ENCODE measurements at regions not wholly inside any gene's neighbourhood (a gene's known extent, or its start where the extent isn't known, plus 50 kb on each side); places are given as distances from the start of the nearest gene placed in this dataset.

- Mint-ChIP-seq H3K27ac (ENCODE audit: unreplicated experiment) (no peak overlapping the region), H3K9me3 (ENCODE audit: low read depth, unreplicated experiment) (no peaks in the 10 kb centered on the region), H3K27me3 (ENCODE audit: unreplicated experiment) (peaks cover 71% of the 10 kb centered on the region), H3K4me1 (ENCODE audit: low read depth, unreplicated experiment) (no peaks in the 10 kb centered on the region), H3K36me3 (ENCODE audit: insufficient read depth, unreplicated experiment) (no peaks in the 10 kb centered on the region), H3K4me3 (ENCODE audit: low read depth, unreplicated experiment) (no peak overlapping the region)
- CTCF ChIA-PET, result interaction anchor here (0.7 kb wide), 1 partner anchor 444 kb away, joined by 3 read pairs; no protein-coding TSS in a partner anchor
- TF ChIP-seq CTCF (IDR thresholded peaks at IDR 0.05; ENCODE audit: unreplicated experiment), result no peak
- no peak for DNase-seq
- no TSS peak for BruUV-seq (replicated peaks)
- intact Hi-C loops (cut with micrococcal nuclease; ENCODE audit: unreplicated experiment), result no loop called here
Observed at GRCh38 chr15:69906256-69907185, 191.2 kb downstream of the TLE3 start.

DNA sequence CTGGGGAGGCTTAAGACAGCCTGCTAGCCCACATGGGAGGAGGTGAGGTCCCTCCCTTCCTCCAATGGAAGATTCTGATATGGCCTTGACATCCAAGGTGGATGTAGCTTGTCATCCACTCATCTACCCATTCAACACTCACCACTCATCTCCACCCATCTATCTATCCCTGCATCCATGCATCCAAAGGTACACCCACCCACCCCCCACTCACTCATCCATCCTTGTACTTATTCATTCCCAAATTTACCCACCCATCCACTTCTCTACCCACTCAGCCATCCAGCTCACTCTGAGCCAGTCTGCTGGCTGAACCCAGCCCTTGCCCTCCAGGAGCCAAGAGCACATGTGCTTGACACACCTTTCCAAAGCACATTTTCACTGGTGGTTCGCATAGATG, 189.7 kb downstream of the TLE3 start:
- TF ChIP-seq CTCF (IDR thresholded peaks at IDR 0.05; ENCODE audit: unreplicated experiment), result no peak
- DNase-seq, result no peak
- H3K27me3 Mint-ChIP-seq (ENCODE audit: unreplicated experiment), result peaks cover 80% of the 10 kb centered on the region
- H3K4me1 Mint-ChIP-seq (ENCODE audit: low read depth, unreplicated experiment), result no peaks in the 10 kb centered on the region
- intact Hi-C loops (cut with micrococcal nuclease; ENCODE audit: unreplicated experiment), result no loop called here
- no peak overlapping the region for H3K4me3 Mint-ChIP-seq (ENCODE audit: low read depth, unreplicated experiment)
- no peaks in the 10 kb centered on the region for H3K9me3 Mint-ChIP-seq (ENCODE audit: low read depth, unreplicated experiment)
- no TSS peak for BruUV-seq (replicated peaks)
- no peaks in the 10 kb centered on the region for H3K36me3 Mint-ChIP-seq (ENCODE audit: insufficient read depth, unreplicated experiment)
- CTCF ChIA-PET, result no interaction called here
- no peak overlapping the region for H3K27ac Mint-ChIP-seq (ENCODE audit: unreplicated experiment)

- CTCF ChIA-PET, result no interaction called here
- intact Hi-C loops (cut with micrococcal nuclease; ENCODE audit: unreplicated experiment), result no loop called here
- no peak for TF ChIP-seq CTCF (IDR thresholded peaks at IDR 0.05; ENCODE audit: unreplicated experiment)
- Mint-ChIP-seq H3K9me3 (ENCODE audit: low read depth, unreplicated experiment) (no peaks in the 10 kb centered on the region), H3K27ac (ENCODE audit: unreplicated experiment) (no peak overlapping the region), H3K4me3 (ENCODE audit: low read depth, unreplicated experiment) (no peak overlapping the region), H3K36me3 (ENCODE audit: insufficient read depth, unreplicated experiment) (no peaks in the 10 kb centered on the region), H3K27me3 (ENCODE audit: unreplicated experiment) (peaks cover 80% of the 10 kb centered on the region), H3K4me1 (ENCODE audit: low read depth, unreplicated experiment) (no peaks in the 10 kb centered on the region)
- no TSS peak for BruUV-seq (replicated peaks)
- DNase-seq, result no peak
Observed at GRCh38 chr15:69908590-69909420, 188.9 kb downstream of the TLE3 start.

DNA sequence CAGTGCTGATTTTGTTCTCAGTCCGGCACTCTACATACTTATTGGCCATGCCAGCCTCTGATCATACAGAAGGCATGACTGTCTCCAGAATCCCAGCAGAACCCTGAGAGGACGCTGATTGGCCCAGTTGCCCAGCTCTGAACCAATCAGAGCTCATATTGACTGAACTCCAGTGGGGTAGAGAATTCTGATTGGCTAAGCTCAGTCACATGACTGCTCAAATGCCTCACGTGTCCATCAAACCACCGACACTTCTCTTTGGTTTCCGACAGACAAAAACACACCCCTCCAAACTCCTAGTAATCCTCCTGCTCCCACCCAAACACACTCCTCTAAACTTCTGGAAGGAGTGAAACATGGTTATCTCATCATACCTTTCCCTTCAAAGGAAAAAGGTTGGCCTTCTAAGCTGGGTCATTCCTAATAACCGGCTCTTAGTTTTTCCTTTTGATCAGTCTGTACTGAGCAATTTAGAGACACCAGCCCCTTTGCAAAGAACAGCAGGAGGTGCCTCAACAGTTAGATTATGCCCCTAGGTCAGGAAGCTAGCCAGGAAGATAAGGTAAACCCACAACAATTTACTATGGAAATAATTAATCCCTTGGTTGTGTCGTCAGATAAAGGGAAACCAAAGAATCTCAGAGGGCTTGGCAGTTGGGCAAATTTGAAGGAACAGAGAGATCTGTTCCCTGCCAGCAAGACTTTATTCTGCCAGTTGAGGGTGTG, 187.8 kb downstream of the TLE3 start:
- DNase-seq, result no peak
- CTCF ChIA-PET, result no interaction called here

More for the DNA sequence above, 187.8 kb downstream of the TLE3 start:
- no peaks in the 10 kb centered on the region for H3K36me3 Mint-ChIP-seq (ENCODE audit: insufficient read depth, unreplicated experiment)
- no peak for TF ChIP-seq CTCF (IDR thresholded peaks at IDR 0.05; ENCODE audit: unreplicated experiment)
- H3K9me3 Mint-ChIP-seq (ENCODE audit: low read depth, unreplicated experiment), result no peaks in the 10 kb centered on the region
- H3K4me1 Mint-ChIP-seq (ENCODE audit: low read depth, unreplicated experiment), result no peaks in the 10 kb centered on the region
- H3K4me3 Mint-ChIP-seq (ENCODE audit: low read depth, unreplicated experiment), result no peak overlapping the region
- H3K27me3 Mint-ChIP-seq (ENCODE audit: unreplicated experiment), result peaks cover 80% of the 10 kb centered on the region
- no peak overlapping the region for H3K27ac Mint-ChIP-seq (ENCODE audit: unreplicated experiment)
- no TSS peak for BruUV-seq (replicated peaks)
- intact Hi-C loops (cut with micrococcal nuclease; ENCODE audit: unreplicated experiment), result no loop called here

Data from Calu3 (cell line).